Tibial nerve (tissue), 4 donors: ENCODE measurements at regions not wholly inside any gene's neighbourhood (a gene's known extent, or its start where the extent isn't known, plus 50 kb on each side); places are given as distances from the start of the nearest gene placed in this dataset.

Source experiments
- DNase-seq, 2 donors: peaks; one replicate each; pipeline ENCODE4 v3.0.0-alpha.2; 2019; ENCODE audit warnings: low spot score in 2 of 2
- H3K27ac ChIP-seq, 4 donors: fragments of 200-600 bp; sonication (generic) in 3 of 4; one replicate each; pipeline ENCODE4 v1.5.1; 2017 to 2019; ENCODE audit warnings: mild to moderate bottlenecking in 1 of 4
- H3K27me3 ChIP-seq, 2 donors: fragments of 200-600 bp; sonication (generic) in 1 of 2; one replicate each; pipeline versions ENCODE4 v1.5.1 to v1.6.0; 2017 to 2019
- H3K36me3 ChIP-seq, 3 donors: fragments of 200-600 bp; sonication (generic); one replicate each; pipeline ENCODE4 v1.5.1; 2018 to 2019
- H3K4me1 ChIP-seq, 4 donors: fragments of 200-600 bp; sonication (generic) in 3 of 4; one replicate each; pipeline ENCODE4 v1.5.1; 2017 to 2019
- H3K4me3 ChIP-seq, 4 donors: fragments of 200-600 bp; sonication (generic) in 3 of 4; one replicate each; pipeline ENCODE4 v1.5.1; 2017 to 2019; ENCODE audit warnings: mild to moderate bottlenecking in 1 of 4, moderate library complexity in 1 of 4
- H3K9me3 ChIP-seq, 4 donors: fragments of 200-600 bp; sonication (generic) in 3 of 4; one replicate each; pipeline ENCODE4 v1.5.1; 2017 to 2019
- EP300 ChIP-seq, 2 donors: sonication (generic); formaldehyde crosslinking; IDR thresholded peaks; one replicate each; pipeline ENCODE4 v1.6.1; 2017; ENCODE audit warnings: antibody characterized with exemption in 2 of 2, mild to moderate bottlenecking in 1 of 2
- POLR2A ChIP-seq, 2 donors: fragments of 450-650 bp; IDR thresholded peaks; one replicate each; pipeline ENCODE4 v1.6.1; 2017; ENCODE audit warnings: antibody characterized with exemption in 2 of 2, mild to moderate bottlenecking in 2 of 2, moderate library complexity in 2 of 2
- WGBS, 2 donors: methylation state at CpG; one replicate each; pipeline ENCODE4 v1.1.5; 2018; 5-methylcytosine and 5-hydroxymethylcytosine counted together
- TF ChIP-seq, protein P1 (sequence below), 5 experiments: fragments of 200-600 bp in 3 of 5; fragments of 450-650 bp in 2 of 5; sonication (generic) in 3 of 5; IDR thresholded peaks; one replicate each; pipeline ENCODE4 v1.5.1; 2016 to 2019; ENCODE audit warnings: antibody characterized with exemption in 5 of 5, mild to moderate bottlenecking in 3 of 5, moderate library complexity in 2 of 5

DNA sequence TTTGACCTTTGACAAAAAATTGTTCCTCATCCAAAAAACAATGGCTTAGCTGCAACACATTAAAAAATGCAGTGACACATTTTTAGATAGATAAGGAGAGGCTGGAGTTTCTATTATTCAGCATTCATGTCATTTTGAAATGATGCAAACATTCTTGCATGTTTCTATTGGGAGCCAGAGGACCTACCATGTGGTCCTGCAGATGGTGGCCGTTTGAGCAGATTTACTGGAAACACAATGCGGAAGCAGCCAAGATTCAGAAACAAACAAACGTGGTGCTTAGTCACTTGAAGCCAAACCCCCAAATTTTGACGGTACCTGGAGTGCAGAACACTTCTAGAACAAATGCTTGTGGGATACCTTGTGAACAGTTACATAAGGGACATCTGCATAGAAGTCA lies 456.7 kb downstream of the PCDH18 start:
- Histone ChIP-seq H3K27me3 (no peaks in the 10 kb centered on the region), H3K4me1 (no peaks in the 10 kb centered on the region), H3K27ac (no peak overlapping the region), H3K36me3 (no peaks in the 10 kb centered on the region), H3K9me3 (peaks cover 0 to 15% (median 0%) of the 10 kb centered on the region in 4 donors), H3K4me3 (no peak overlapping the region)
- no peak for DNase-seq
- 85 to 86% methylated on average over 4 of the region's 4 CpGs for WGBS, 2 donors
- no peak for TF ChIP-seq EP300 (IDR thresholded peaks at IDR 0.05)
- TF ChIP-seq, protein P1, sequence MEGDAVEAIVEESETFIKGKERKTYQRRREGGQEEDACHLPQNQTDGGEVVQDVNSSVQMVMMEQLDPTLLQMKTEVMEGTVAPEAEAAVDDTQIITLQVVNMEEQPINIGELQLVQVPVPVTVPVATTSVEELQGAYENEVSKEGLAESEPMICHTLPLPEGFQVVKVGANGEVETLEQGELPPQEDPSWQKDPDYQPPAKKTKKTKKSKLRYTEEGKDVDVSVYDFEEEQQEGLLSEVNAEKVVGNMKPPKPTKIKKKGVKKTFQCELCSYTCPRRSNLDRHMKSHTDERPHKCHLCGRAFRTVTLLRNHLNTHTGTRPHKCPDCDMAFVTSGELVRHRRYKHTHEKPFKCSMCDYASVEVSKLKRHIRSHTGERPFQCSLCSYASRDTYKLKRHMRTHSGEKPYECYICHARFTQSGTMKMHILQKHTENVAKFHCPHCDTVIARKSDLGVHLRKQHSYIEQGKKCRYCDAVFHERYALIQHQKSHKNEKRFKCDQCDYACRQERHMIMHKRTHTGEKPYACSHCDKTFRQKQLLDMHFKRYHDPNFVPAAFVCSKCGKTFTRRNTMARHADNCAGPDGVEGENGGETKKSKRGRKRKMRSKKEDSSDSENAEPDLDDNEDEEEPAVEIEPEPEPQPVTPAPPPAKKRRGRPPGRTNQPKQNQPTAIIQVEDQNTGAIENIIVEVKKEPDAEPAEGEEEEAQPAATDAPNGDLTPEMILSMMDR (IDR thresholded peaks at IDR 0.05): no peak
- no peak for TF ChIP-seq POLR2A (IDR thresholded peaks at IDR 0.05)

DNA sequence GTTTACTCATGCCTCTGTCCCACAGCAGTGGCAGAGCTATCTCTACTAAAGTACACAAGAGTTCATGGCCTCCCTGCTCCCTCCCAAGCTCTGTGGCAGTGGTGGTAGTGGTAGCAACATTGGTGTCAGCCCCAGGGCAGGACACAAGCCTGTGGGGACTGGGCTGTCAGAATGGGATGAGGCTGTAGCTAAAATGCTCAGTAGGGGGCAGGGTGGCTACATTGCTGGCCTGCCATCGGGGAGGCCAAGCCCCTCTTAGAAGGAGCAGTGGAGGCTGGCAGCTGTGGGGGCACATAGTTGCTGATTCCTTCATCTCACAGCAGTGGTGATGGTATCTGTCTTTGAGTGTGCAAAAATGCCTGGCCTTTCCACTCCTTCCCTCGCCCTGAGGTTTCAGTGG lies 461.7 kb downstream of the PCDH18 start:
- no peaks in the 10 kb centered on the region for H3K36me3 ChIP-seq
- WGBS, 2 donors: 87 to 97% methylated on average over 2 of the region's 2 CpGs
- no peak for DNase-seq

DNA sequence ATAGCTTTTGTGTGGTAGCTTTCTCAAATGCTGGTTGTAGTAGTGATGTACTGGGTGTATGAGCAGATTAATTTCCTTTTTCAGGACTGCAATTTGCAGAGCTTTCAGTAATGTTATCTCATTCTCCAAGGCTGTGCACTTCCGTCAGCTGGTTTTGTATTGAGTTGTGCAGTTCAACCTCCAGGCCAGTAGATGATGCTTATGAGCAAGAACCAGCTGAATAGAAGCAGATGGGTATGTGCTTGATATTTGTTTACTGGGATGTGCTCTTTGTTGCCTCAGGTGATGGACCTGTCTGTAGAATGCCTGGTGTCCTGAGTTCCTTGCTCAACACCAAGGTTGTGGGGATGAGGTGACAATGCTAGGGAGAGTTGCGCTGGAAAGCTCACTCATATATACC lies 462.8 kb downstream of the PCDH18 start:
- 98 to 100% methylated on average over 2 of the region's 2 CpGs for WGBS, 2 donors
- TF ChIP-seq, protein P1 (IDR thresholded peaks at IDR 0.05): no peak
- TF ChIP-seq EP300 (IDR thresholded peaks at IDR 0.05): no peak
- TF ChIP-seq POLR2A (IDR thresholded peaks at IDR 0.05): no peak
- H3K4me1 ChIP-seq: no peaks in the 10 kb centered on the region
- no peaks in the 10 kb centered on the region for H3K27me3 ChIP-seq
- no peaks in the 10 kb centered on the region for H3K36me3 ChIP-seq
- no peaks in the 10 kb centered on the region for H3K9me3 ChIP-seq
- DNase-seq: no peak
- H3K4me3 ChIP-seq: no peak overlapping the region
- H3K27ac ChIP-seq: no peak overlapping the region

More for the DNA sequence above, 461.7 kb downstream of the PCDH18 start:
- Histone ChIP-seq H3K27me3 (no peaks in the 10 kb centered on the region), H3K4me3 (no peak overlapping the region), H3K4me1 (no peaks in the 10 kb centered on the region), H3K9me3 (peaks cover 0 to 2% (median 0%) of the 10 kb centered on the region in 4 donors), H3K27ac (no peak overlapping the region)
- TF ChIP-seq POLR2A (IDR thresholded peaks at IDR 0.05): no peak
- no peak for TF ChIP-seq EP300 (IDR thresholded peaks at IDR 0.05)
- TF ChIP-seq, protein P1 (IDR thresholded peaks at IDR 0.05): no peak

DNA sequence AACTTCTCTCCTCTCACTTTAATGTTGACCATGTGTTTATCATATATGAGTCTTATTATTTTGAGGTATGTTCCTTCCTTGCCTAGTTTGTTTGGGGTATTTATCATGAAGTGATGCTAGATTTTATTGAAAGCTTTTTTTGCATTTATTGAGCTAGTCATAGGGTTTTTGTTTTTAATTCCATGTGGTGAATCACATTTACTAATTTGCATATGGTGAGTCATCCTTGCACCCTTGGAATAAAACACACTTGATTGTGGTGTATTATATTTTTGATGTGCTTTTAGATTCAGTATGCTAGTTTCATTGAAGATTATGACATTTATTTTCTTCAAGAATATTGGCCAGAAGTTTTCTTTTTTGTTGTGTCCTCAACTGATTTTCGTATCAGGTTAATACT lies 464.6 kb downstream of the PCDH18 start:
- Histone ChIP-seq H3K27ac (no peak overlapping the region), H3K27me3 (no peaks in the 10 kb centered on the region), H3K36me3 (no peaks in the 10 kb centered on the region), H3K9me3 (no peaks in the 10 kb centered on the region), H3K4me1 (no peaks in the 10 kb centered on the region), H3K4me3 (no peak overlapping the region)
- no peak for DNase-seq
- 80 to 84% methylated on average over 1 of the region's 1 CpG for WGBS, 2 donors
- TF ChIP-seq EP300 (IDR thresholded peaks at IDR 0.05) (no peak), POLR2A (IDR thresholded peaks at IDR 0.05) (no peak)
- TF ChIP-seq, protein P1 (IDR thresholded peaks at IDR 0.05): no peak

DNA sequence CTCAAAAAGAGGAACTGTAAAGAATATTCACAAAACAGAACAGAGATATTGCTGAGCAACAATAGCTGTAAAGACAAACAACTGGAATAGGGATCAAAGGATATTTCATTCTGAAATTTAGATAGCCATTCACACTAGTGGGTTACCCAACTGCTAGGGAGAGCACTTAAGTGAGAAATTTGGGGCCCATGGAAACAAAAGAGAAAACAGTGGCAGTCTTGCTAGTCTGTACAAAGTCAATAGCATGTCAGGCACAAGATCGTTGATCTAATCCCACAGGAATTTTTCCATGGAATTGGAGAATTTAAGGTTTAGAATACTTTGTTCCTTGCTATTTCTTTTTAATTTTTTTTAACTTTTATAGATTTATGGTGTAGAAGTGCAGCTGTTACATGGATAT lies 467.0 kb downstream of the PCDH18 start:
- no peaks in the 10 kb centered on the region for H3K27me3 ChIP-seq
- no peak for DNase-seq
- H3K27ac ChIP-seq: no peak overlapping the region
- H3K9me3 ChIP-seq: no peaks in the 10 kb centered on the region
- no peaks in the 10 kb centered on the region for H3K36me3 ChIP-seq
- H3K4me3 ChIP-seq: no peak overlapping the region
- 40 to 78% methylated on average over 1 of the region's 1 CpG for WGBS, 2 donors
- TF ChIP-seq, protein P1 (IDR thresholded peaks at IDR 0.05): no peak
- TF ChIP-seq EP300 (IDR thresholded peaks at IDR 0.05) (no peak), POLR2A (IDR thresholded peaks at IDR 0.05) (no peak)
- no peaks in the 10 kb centered on the region for H3K4me1 ChIP-seq
